Hypothalamus (tissue), 51 donors: ENCODE measurements at regions not wholly inside any gene's neighbourhood (a gene's known extent, or its start where the extent isn't known, plus 50 kb on each side); places are given as distances from the start of the nearest gene placed in this dataset.
"Not testable (repeated sequence)": the region's sequence is repeated elsewhere in the genome, so short reads cannot be mapped to it uniquely, and the experiment has no call there.

Source experiments
- DNase-seq, 51 donors: peaks; one replicate each; lab custom pipeline; 2025; lab: John Stamatoyannopoulos, UW

DNA sequence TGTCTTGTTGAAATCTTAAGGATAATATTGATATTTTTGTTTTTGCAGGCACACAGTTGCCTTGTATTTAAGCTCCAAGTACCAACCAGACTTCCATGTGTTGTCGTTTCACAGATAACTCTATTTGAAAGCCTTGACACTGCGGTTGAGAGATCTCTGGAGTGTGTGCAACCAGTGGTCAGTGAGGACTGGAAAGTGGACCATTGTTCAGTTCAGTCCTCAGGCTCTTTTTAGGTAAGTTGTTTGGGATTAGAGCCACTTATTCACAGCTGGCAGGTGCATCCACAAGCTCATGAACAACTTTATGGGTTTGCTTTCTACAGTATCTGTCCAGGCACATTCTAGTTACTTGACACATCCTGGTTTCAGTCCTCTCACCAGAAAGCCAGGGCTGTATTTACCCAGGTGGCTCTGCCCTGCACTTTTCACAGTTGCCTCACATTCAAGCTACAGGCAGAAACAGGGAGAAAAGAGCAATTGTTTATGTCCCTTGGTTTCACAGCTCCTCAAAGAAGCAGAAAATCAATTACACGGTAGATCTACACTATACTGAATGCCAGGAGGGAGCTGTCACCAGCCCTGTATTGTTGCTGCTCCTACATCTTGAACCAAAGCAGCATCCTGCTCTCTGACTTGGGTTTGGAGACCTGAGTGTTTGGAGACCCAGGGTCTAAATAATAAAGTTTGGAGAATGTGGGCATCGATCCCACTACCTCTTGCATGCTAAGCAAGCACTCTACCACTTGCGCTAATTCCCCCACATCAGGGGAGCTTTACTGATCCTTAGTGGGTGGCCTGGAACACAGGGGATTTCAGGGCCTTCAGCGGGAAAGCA, 543.3 kb downstream of the PRIM2 start:
- DNase-seq, result not testable (repeated sequence)

DNA sequence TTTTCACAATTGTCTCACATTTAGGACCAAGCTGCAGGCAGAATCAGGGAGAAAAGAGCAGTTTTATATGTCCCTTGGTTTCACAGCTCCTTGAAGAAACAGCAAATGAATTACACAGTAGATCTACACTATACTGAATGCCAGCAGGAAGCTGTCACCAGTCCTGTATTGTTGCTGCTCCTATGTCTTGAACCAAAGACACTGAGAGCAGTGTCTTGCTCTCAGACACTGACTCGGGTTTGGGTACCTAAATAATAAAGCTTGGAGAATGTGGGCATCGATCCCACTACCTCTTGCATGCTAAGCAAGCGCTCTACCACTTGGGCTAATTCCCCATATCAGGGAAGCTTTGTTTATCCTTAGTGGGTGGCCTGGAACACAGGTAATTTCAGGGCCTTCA, 552.7 kb downstream of the PRIM2 start:
- DNase-seq, result not testable (repeated sequence)

DNA sequence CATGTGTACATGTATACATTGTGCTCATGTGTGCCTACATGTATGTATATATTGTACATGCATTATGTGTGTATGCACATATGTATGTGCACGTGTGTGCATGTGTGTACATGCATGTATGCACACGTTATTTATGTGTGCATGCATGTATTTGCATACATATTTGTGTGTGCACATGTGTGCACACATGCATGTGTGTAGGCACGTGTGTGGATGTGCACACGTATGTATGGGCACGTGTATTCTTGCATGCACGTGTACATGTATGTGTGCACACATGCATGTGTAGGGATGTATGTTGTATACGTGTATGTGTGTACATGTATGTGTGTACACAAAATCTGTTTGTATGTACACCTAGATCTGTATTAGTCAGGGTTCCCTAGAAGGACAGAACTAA, 556.0 kb downstream of the PRIM2 start:
- not testable (repeated sequence) for DNase-seq

DNA sequence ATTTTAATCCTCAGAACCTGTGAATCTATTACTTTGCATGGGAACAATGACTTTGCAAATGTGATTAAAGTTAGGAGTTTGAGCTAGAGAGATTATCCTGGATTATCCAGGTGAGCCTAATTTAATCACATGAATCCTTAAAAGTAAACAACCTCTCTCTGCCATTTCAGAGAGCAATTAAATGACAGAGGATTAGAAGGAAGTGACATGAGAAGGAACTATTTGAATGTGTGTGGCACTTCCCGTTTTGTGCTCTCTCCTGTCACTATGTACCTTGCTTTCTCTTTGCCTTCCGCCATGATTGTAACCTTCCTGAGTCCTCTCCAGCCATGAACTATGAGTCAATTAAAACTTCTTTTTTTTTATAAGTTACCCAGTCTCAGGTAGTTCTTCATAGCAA, 559.2 kb downstream of the PRIM2 start:
- DNase-seq, result not testable (repeated sequence)

DNA sequence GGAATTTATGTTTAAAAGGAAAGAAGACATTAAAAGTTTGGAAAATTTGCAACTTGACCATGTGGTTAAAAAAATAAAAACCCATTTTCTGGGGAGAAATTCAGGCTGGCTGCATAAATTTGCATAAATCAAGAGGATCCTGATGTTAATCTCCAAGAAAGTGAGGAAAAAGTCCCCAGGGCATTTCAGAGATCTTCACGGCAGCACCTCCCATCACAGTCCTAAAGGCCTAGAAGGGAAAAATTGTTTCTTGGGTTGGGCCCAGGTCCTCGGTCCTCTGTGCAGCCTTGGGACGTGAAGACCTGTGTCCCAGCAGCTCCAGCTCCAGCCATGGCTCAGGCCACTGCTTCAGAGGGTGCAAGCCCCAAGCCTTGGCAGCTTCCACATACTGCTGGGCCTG, 560.3 kb downstream of the PRIM2 start:
- not testable (repeated sequence) for DNase-seq

DNA sequence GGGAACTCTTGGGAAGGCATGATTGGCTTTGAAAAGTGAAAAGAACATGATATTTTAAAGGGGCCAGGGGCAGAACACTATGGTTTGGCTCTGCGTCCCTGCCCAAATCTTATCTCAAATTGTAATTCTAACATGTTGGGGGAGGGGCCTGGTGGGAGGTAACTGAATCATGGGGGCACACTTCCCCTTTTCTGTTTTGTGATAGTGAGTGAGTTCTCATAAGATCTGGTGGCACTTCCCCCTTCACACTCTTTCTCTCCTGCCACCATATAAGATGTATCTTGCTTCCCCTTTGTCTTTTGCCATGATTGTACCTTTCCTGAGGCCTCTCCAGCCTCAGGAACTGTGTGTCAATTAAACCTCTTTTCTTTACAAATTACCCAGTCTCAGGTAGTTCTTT, 561.4 kb downstream of the PRIM2 start:
- DNase-seq, result not testable (repeated sequence)

DNA sequence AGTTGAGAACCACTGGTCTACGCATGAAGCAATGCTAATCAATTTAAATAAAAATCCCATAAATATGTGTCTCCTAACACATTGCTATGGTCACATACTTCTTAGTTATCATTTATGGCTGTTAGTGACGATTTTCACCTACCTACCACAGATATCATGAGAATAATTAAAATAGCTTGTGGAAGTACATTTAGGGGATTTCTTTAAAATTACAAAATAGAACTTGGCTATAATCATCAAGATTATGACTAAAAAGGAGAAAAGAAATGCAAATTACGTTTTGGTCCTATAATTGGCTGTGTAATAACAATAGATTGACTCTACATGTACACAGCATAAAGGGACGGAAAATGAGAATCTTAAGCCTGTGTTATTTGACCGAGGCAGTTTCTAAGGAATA, 581.4 kb downstream of the PRIM2 start:
- DNase-seq, result not testable (repeated sequence)

DNA sequence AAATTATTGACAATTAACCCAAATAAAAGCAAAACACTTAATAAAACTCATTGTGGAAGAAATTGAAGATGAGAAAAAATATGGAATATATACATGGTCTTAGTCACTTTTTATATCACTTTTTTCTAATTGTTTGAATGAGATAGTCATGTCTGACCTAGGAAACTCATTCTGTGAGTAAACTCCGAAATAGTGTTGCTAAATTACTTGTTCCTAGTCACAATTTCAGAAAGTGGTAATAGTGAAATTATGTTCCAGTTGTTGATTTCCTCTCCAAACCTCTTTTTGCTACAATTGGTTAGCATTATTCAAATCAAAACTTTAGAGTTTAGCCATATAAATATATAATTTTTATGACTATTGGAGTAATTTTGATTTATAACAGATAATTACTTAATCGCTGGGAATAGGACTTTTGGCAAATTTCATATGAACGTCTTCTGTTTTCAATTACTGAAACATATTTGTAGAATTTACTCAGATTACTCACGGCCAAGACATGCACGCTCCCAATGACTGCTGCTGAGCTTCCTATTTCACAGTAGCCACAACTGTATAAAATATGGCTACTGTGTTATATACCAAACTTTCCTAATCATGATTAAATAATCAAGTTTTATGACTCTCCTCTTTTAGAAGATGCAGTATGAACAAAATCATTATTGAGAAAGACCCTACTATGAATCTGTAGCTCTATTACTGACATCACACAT, 583.4 kb downstream of the PRIM2 start:
- DNase-seq, result not testable (repeated sequence)

DNA sequence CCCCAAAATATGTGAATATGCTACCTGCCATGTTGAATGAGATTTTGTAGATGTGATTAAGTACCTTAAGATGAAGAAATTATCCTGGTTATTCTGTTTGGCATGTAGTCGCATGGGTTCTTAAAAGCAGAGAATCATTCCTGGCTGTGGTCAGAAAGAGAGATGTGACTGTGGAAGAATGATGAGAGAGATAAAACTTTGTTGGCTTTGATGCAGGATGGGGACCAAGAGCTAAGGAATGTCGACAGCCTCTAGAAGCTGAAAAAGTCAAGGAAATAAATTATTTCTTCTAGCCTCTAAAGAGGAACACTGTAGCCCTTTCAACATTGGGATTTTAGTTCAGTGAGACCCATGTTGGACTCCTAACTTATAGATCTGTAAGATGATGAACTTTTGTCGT, 584.0 kb downstream of the PRIM2 start:
- DNase-seq, result not testable (repeated sequence)

DNA sequence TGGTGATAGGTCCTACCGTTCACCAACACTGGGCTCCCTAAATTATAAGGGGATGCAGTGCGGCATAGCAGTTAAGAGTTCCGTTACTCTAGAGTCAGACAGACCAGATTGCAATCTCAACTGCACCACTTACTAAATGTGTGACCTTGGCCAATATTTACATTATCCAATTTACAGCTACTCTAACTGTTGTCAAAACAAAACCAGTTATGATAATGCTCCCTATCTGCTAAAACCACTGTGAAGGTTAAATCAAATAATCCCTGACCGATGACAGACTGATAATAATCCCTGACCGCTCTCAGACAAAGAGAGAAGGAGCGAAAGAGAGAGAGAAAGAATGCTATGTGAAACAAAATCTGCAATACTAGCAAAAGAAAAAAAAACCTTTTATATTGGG, 586.9 kb downstream of the PRIM2 start:
- not testable (repeated sequence) for DNase-seq

DNA sequence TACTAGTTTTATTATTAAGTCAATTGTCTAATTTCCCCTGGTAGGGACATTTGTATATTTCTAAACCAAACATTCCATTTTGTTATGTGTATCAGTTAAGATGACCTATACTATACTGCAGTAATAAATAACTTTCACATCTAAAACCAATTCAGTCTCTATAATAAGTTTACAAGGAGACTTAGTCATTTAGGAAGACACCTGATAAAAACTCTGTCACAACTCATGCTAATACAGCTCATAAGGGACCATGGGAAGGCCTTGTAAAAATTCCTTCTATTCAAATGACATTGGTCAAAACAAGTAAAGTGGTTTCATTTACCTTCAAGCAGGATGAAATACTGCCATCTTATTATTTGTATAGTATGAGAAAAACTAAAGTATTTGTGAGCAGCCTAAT, 597.9 kb downstream of the PRIM2 start:
- not testable (repeated sequence) for DNase-seq

DNA sequence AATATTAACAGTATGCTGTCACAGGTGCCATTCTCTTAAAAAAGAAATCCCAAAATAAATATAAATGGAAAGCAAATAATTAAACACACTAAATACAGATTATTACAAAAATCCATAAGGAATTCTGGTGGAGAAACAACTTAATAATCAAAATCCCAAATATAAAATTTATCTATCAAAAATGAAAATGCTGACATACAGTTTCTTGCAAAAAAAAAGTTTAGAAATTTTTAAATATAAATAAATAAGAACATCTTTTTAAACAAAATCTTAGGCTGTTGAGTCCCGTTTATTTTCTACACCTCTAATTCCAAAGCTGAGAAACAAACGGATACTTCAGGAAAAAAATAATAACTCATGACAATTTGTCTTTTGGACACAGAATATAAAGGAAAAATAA, 625.5 kb downstream of the PRIM2 start:
- not testable (repeated sequence) for DNase-seq

DNA sequence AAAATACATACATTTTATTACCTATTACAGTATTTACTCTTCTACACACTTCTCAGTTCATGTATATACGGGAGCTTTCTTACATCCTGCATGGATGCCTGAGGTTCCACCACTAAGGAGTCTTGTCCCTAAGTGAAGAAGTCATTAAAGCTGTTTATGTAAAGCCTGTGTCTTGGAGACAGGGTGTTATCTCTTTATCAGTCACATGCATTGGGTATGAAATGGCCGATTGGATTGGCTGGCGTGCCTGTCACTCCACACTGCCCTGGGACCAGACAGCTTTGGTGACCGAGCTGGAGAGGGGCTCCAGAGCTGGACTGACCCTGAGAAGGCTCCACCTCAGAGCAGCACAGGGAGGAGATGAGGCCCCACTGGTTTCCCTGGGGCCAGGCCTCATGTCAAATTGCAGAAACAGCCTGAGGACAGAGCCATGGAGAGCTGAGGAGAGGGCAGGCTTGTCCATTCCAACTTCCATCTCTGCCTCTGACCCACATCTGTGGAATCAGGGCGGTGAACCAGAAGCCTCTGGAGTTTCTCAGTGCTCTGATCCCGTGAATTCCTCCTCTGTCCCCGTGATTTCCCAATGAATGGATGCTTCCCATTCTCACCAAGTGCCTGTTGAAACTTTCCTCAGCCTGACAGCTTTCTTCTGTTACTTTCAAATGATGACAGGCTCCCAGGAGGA, 628.8 kb downstream of the PRIM2 start:
- not testable (repeated sequence) for DNase-seq

DNA sequence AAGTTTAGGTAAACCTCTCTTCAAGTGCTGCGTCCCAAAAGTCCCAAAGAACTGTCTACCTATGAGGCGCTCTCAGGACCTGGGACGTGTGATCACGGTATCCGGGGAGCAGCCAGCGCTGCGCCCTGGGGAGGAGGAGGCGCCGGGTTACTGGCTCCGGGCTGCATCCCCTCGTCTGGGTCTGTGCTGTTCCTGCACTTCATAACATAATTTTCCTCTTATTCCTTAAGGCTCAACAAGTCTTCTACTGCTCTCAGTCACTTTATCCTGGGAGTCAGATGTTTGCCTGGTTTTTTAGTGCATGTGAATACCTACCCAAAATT, 629.3 kb downstream of the PRIM2 start:
- DNase-seq, result not testable (repeated sequence)

DNA sequence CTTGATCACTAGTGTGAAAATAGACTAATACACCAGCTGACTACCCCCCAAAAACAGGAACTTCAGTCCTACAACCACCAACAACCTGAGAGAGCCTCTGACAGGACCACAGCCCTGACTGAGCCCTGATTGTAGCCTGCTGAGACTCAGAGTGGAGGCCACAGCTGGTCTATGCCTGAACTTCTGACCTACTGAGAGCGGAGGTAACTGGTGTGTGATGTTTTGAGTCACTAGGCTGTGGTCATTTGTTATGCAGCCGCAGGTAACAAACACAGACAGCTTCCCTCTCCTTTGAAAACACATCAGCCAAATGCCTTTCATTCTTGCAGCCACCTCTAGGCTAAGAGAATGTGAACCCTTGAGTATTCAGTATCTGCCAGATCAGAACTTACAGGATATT, 631.1 kb downstream of the PRIM2 start:
- not testable (repeated sequence) for DNase-seq

DNA sequence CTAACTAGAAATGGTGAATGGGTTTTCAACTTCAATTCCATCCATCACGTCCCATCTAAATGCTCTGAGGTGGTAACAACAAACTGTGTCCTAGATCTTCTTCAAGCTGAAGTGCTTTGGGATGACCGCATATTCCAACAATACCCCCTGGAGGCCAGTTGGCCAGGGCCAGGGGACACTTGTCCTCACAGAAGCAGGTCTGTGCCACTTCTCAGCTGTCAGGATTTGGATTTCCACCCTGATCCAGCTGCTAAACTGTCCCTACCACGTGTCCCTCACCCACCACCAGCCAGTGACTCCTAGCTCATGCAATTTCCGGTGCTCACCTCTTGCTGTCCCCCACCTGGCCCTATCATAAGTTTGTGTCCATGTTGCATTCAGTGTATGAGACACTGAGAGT, 633.0 kb downstream of the PRIM2 start:
- DNase-seq, result not testable (repeated sequence)

DNA sequence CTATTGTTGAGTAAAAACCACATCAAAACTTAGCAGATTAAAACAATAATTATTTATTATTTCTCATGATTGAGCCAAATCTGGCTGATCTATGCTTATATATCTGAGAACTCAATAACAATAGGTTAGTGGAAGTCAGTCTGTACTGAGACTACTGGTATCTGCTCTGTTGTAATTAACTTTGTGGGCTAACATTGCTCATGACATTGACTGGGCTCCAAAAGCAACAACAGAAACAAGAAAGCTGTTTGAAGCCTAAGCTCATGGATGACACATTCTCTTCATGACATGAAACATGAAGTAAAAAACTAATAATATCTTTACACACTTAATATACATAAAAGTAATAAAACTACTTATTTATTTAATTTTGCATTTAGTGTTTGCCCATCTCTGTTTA, 649.3 kb downstream of the PRIM2 start:
- not testable (repeated sequence) for DNase-seq

DNA sequence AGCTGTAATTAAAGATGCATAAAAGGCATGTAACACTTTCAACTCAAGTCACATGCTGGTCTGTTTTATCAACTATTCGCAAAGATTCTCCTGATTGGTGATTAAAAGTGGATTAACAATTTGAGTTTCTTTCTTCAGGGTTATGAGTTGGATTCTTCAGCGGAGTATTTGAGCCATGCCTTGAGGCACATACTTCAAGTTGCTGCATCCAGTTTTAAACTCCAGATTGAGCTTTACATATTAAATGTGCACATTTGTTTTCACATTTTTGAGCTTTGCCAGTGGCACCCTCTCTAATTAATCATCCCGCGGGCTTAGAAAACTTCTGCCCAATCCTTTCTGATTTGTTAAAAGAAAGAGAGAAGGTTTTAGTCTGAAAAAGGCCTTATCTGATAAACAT, 654.5 kb downstream of the PRIM2 start:
- DNase-seq, result not testable (repeated sequence)

DNA sequence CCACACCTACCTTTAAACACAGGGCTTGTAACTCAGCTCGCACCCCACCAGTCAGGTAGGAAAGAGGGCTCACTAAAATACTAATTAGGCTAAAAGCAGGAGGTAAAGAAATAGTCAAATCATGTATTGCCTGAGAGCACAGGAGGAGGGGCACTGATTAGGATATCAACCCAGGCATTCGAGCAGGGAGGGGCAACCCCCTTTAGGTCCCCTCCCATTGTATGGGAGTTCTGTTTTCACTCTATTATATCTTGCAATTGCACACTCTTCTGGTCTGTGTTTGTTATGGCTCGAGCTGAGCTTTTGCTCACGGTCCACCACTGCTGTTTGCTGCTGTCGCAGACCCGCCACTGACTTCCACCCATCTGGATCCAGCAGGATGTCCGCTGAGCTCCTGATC, 657.2 kb downstream of the PRIM2 start:
- no peak for DNase-seq

DNA sequence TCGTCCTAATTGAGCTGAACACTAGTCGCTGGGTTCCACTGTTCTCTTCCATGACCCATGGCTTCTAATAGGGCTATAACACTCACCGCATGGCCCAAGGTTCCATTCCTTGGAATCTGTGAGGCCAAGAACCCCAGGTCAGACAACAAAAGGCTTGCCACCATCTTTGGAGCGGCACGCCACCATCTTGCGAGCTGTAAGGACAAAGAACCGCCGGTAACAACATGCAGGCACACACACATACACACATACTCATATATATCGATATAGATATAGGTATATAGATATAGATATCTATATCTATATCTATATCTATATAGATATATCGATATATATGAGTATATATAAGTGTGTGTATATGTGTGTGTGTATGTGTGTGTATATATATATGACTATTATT, 657.7 kb downstream of the PRIM2 start:
- not testable (repeated sequence) for DNase-seq

DNA sequence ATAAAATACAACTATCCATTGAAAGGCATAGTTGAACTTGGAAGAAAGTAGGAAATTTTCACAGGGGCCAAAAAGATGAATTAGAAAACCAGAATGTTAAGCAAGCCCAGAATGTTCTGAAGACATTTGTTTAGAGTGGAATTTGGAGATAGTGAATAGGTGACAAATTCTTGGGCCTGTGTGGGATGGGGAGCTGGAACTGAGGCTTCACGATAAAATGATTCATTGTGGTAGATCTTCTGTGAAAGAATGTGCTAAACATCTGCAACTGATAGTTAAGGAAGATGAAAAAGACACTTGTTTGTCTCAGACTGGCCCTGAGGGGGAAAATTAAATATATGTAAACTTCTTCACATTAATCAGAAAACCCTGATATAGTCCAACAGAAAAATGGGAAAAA, 658.9 kb downstream of the PRIM2 start:
- not testable (repeated sequence) for DNase-seq

DNA sequence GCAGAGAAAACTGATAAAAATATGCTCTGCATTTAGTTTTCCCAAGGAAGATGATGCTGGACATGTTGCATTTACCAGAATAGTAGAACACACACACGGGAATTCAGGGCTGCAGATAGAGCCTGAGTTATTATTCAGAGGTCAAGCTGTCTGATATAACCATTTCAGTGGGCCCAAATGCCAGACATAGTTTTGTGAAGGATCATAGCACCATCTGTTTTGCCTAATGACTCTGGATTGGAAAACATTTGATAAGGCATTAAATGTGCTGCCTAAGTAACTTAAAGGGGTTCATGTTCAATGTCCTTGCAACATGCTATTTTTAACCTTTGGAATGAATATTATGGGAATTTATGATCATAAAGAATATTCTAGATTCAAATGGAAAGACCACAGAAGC, 666.2 kb downstream of the PRIM2 start:
- not testable (repeated sequence) for DNase-seq
